IMR-90 (cell line): ENCODE measurements at regions not wholly inside any gene's neighbourhood (a gene's known extent, or its start where the extent isn't known, plus 50 kb on each side); places are given as distances from the start of the nearest gene placed in this dataset.

Experiments
- ATAC-seq: fragments of 200-7000 bp; cut with Tn5 transposase; 2 replicates; pipeline ENCODE4 v1.9.1; 2020; ENCODE audit warnings: low read depth, mild to moderate bottlenecking, moderate library complexity
- BruUV-seq: library from RNA; stranded (reverse); fragments of 400-500 nt; replicated peaks from 2 replicates; lab custom pipeline; 2021; lab: Mats Ljungman, UMichigan
- CTCF ChIA-PET: fragments of 300-600 bp; formaldehyde crosslinking; extraction: SDS; loops from one replicate; lab custom pipeline; 2021; ENCODE audit warnings: antibody characterized with exemption; lab: Yijun Ruan, JAX
- POLR2A ChIA-PET: fragments of 300-600 bp; sonication (Branson Sonifier 250); formaldehyde crosslinking; loops from one replicate; lab custom pipeline; 2022; ENCODE audit warnings: antibody characterized with exemption; ENCODE audit not compliant: unreplicated experiment; lab: Charles Lee
- DNase-seq: peaks from one replicate; pipeline ENCODE4 v3.0.0; 2013
- H2AFZ ChIP-seq: replicated peaks from 2 replicates; pipeline ENCODE3; 2013; ENCODE audit warnings: low read length, mild to moderate bottlenecking; ENCODE audit not compliant: poor library complexity
- H2AK5ac ChIP-seq: 2 replicates; pipeline ENCODE4 v1.6.1; 2013; ENCODE audit warnings: low read depth, low read length, inconsistent platforms
- H2AK9ac ChIP-seq: replicated peaks from 2 replicates; pipeline ENCODE3; 2013; ENCODE audit warnings: mild to moderate bottlenecking, low read depth, low read length, moderate library complexity; ENCODE audit not compliant: poor library complexity
- H2BK120ac ChIP-seq: 2 replicates; pipeline ENCODE4 v1.6.1; 2013; ENCODE audit warnings: low read depth, low read length, inconsistent platforms
- H2BK15ac ChIP-seq: 3 replicates; pipeline ENCODE4 v1.6.1; 2013; ENCODE audit warnings: low read depth, low read length, inconsistent platforms
- H2BK20ac ChIP-seq: 2 replicates; pipeline ENCODE4 v1.6.1; 2013; ENCODE audit warnings: low read depth, mild to moderate bottlenecking, inconsistent platforms, low read length, moderate library complexity
- H2BK5ac ChIP-seq: 2 replicates; pipeline ENCODE4 v1.6.1; 2013; ENCODE audit warnings: mild to moderate bottlenecking, low read depth, low read length, inconsistent platforms; ENCODE audit not compliant: poor library complexity, severe bottlenecking
- H3K14ac ChIP-seq: replicated peaks from 2 replicates; pipeline ENCODE4 v1.6.1; 2013; ENCODE audit warnings: low read depth, low read length, inconsistent platforms
- H3K18ac ChIP-seq: 2 replicates; pipeline ENCODE4 v1.6.1; 2013; ENCODE audit warnings: low read depth, low read length, control low read depth
- H3K23ac ChIP-seq: 2 replicates; pipeline ENCODE4 v1.6.1; 2013; ENCODE audit warnings: low read depth, low read length, inconsistent platforms
- H3K27ac ChIP-seq: 2 replicates; pipeline ENCODE4 v1.5.1; 2013; ENCODE audit warnings: mild to moderate bottlenecking, control low read depth, low read length; ENCODE audit not compliant: insufficient read depth
- H3K27me3 ChIP-seq: 2 replicates; pipeline ENCODE4 v1.6.1; 2013; ENCODE audit warnings: low read length; ENCODE audit not compliant: control insufficient read depth, insufficient read depth
- H3K36me3 ChIP-seq: 2 replicates; pipeline ENCODE4 v1.6.1; 2013; ENCODE audit warnings: low read length, mixed read lengths; ENCODE audit not compliant: control insufficient read depth, insufficient read depth
- H3K4ac ChIP-seq: 2 replicates; pipeline ENCODE4 v1.6.1; 2013; ENCODE audit warnings: low read depth, low read length, inconsistent platforms
- H3K4me1 ChIP-seq: 2 replicates; pipeline ENCODE4 v1.6.1; 2013; ENCODE audit warnings: low read length, mixed read lengths; ENCODE audit not compliant: control insufficient read depth, insufficient read depth
- H3K4me2 ChIP-seq: 2 replicates; pipeline ENCODE4 v1.6.1; 2013; ENCODE audit warnings: low read depth, mild to moderate bottlenecking, control low read depth, low read length, moderate library complexity
- H3K4me3 ChIP-seq: 2 replicates; pipeline ENCODE4 v1.5.1; 2013; ENCODE audit warnings: low read depth, mild to moderate bottlenecking, control low read depth, low read length, moderate library complexity; ENCODE audit not compliant: insufficient read depth
- H3K56ac ChIP-seq: 2 replicates; pipeline ENCODE4 v1.6.1; 2013; ENCODE audit warnings: low read length, inconsistent platforms; ENCODE audit not compliant: insufficient read depth; ENCODE audit errors: extremely low read depth
- H3K79me1 ChIP-seq, 2 experiments: 2 replicates each; pipeline ENCODE4 v1.6.1; 2013; ENCODE audit warnings: low read length in 2 of 2, inconsistent platforms in 1 of 2, low read depth in 1 of 2
- H3K9ac ChIP-seq: 2 replicates; pipeline ENCODE4 v1.6.1; 2013; ENCODE audit warnings: low read depth, low read length, control low read depth
- H3K9me1 ChIP-seq: 2 replicates; pipeline ENCODE4 v1.6.1; 2013; ENCODE audit warnings: low read length, inconsistent platforms; ENCODE audit not compliant: insufficient read depth
- H3K9me3 ChIP-seq: 2 replicates; pipeline ENCODE4 v1.6.1; 2013; ENCODE audit warnings: low read length; ENCODE audit not compliant: control insufficient read depth, insufficient read depth
- H4K20me1 ChIP-seq: 2 replicates; pipeline ENCODE4 v1.6.1; 2013; ENCODE audit warnings: low read length, inconsistent platforms; ENCODE audit not compliant: insufficient read depth
- H4K5ac ChIP-seq: 2 replicates; pipeline ENCODE4 v1.6.1; 2013; ENCODE audit warnings: mild to moderate bottlenecking, low read depth, low read length, control low read depth
- H4K8ac ChIP-seq, 2 experiments: 2 replicates each; pipeline ENCODE4 v1.6.1; 2013; ENCODE audit warnings: low read depth in 2 of 2, low read length in 2 of 2, control low read depth in 1 of 2, inconsistent platforms in 1 of 2
- H4K91ac ChIP-seq: 2 replicates; pipeline ENCODE4 v1.6.1; 2013; ENCODE audit warnings: low read depth, low read length, inconsistent platforms; ENCODE audit not compliant: insufficient read depth
- CEBPB ChIP-seq: IDR thresholded peaks from 2 replicates; pipeline ENCODE4 v1.6.1; 2012; ENCODE audit warnings: low read depth, low read length, improper control_type of control experiment
- CHD1 ChIP-seq: IDR thresholded peaks from 2 replicates; pipeline ENCODE4 v1.6.1; 2012; ENCODE audit warnings: low read depth, low read length, improper control_type of control experiment
- FOS ChIP-seq: fragments of 150-350 bp; IDR thresholded peaks from 2 replicates; pipeline ENCODE4 v1.6.1; 2016; ENCODE audit warnings: low read depth, low read length
- MAFK ChIP-seq: IDR thresholded peaks from 2 replicates; pipeline ENCODE4 v1.6.1; 2012; ENCODE audit warnings: low read depth, low read length, improper control_type of control experiment
- MXI1 ChIP-seq: IDR thresholded peaks from 2 replicates; pipeline ENCODE4 v1.6.1; 2012; ENCODE audit warnings: low read depth, mild to moderate bottlenecking, low read length, moderate library complexity, borderline replicate concordance
- RAD21 ChIP-seq: IDR thresholded peaks from 2 replicates; pipeline ENCODE4 v1.6.1; 2012; ENCODE audit warnings: low read length, improper control_type of control experiment
- SMC3 ChIP-seq: fragments of 150-350 bp; IDR thresholded peaks from 2 replicates; pipeline ENCODE4 v1.6.1; 2016; ENCODE audit warnings: low read depth, mild to moderate bottlenecking, antibody characterized with exemption, low read length, moderate library complexity
- dilution Hi-C: fragments of 300-500 bp; cut with HindIII; formaldehyde crosslinking; loops from one replicate; pipeline ENCODE4 v1.14.3; 2018; ENCODE audit warnings: low sequenced_read_pairs; ENCODE audit not compliant: unreplicated experiment
- in situ Hi-C: fragments of 300-500 bp; cut with MboI; formaldehyde crosslinking; loops from 3 replicates; pipeline ENCODE4 v1.14.3; 2019; ENCODE audit warnings: low sequenced_read_pairs, inconsistent platforms, mixed read lengths
- intact Hi-C: fragments of 100-400 bp; cut with micrococcal nuclease; formaldehyde crosslinking; loops from 2 replicates; pipeline ENCODE4 v1.10.0; 2022
- TF ChIP-seq, protein P1 (sequence below): fragments of 150-350 bp; IDR thresholded peaks from 2 replicates; pipeline ENCODE4 v1.6.1; 2017; ENCODE audit warnings: mild to moderate bottlenecking, antibody characterized with exemption, low read length, low read depth

- POLR2A ChIA-PET, result no interaction called here
- BruUV-seq, result no TSS peak
Measured at GRCh38 chr10:45502458-45502857, 128.4 kb downstream of the ALOX5 start.

More at GRCh38 chr10:45502458-45502857, 128.4 kb downstream of the ALOX5 start:
- no peak overlapping the region for H3K4me3 ChIP-seq
- H2BK15ac ChIP-seq, result no peak overlapping the region
- no peak overlapping the region for H2BK5ac ChIP-seq
- CTCF ChIA-PET, result no interaction called here
- no peak overlapping the region for H3K23ac ChIP-seq
- no peak overlapping the region for H3K56ac ChIP-seq
- no peak overlapping the region for H3K14ac ChIP-seq
- H3K27ac ChIP-seq, result no peak overlapping the region
- dilution Hi-C loops, result no loop called here
- in situ Hi-C loops, result no loop called here
- no peaks in the 10 kb centered on the region for H3K9me3 ChIP-seq
- H3K36me3 ChIP-seq, result no peaks in the 10 kb centered on the region
- no peak overlapping the region for H3K4me2 ChIP-seq
- no peak overlapping the region for H2AFZ ChIP-seq
- H3K4ac ChIP-seq, result no peak overlapping the region
- no peak overlapping the region for H2BK120ac ChIP-seq
- H3K9me1 ChIP-seq, result no peaks in the 10 kb centered on the region
- intact Hi-C loops, result no loop called here
- no peak overlapping the region for H4K8ac ChIP-seq
- TF ChIP-seq, protein P1, sequence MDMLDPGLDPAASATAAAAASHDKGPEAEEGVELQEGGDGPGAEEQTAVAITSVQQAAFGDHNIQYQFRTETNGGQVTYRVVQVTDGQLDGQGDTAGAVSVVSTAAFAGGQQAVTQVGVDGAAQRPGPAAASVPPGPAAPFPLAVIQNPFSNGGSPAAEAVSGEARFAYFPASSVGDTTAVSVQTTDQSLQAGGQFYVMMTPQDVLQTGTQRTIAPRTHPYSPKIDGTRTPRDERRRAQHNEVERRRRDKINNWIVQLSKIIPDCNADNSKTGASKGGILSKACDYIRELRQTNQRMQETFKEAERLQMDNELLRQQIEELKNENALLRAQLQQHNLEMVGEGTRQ, result no peak
- TF ChIP-seq RAD21 (no peak), SMC3 (no peak), MAFK (no peak), MXI1 (no peak), FOS (no peak), CEBPB (no peak), CHD1 (no peak)
- H2AK5ac ChIP-seq, result no peak overlapping the region
- H4K5ac ChIP-seq, result no peak overlapping the region
- no peak overlapping the region for H3K18ac ChIP-seq
- no peaks in the 10 kb centered on the region for H4K20me1 ChIP-seq
- H3K27me3 ChIP-seq, result no peaks in the 10 kb centered on the region
- H3K9ac ChIP-seq, result no peak overlapping the region
- no peak overlapping the region for H2AK9ac ChIP-seq
- no peak overlapping the region for H4K91ac ChIP-seq
- H2BK20ac ChIP-seq, result no peak overlapping the region
- no peaks in the 10 kb centered on the region for H3K79me1 ChIP-seq
- no peaks in the 10 kb centered on the region for H3K4me1 ChIP-seq
- DNase-seq (no peak), ATAC-seq (no peak)
